ENCODE measurements at regions not wholly inside any gene's neighbourhood (a gene's known extent, or its start where the extent isn't known, plus 50 kb on each side); places are given as distances from the start of the nearest gene placed in this dataset.
"Not testable (repeated sequence)": the region's sequence is repeated elsewhere in the genome, so short reads cannot be mapped to it uniquely, and the experiment has no call there.

- DNase-seq (ENCODE audit: low read depth): no peak
Measured at GRCh38 chr20:7760247-7761031, 179.8 kb downstream of the HAO1 start.

DNA sequence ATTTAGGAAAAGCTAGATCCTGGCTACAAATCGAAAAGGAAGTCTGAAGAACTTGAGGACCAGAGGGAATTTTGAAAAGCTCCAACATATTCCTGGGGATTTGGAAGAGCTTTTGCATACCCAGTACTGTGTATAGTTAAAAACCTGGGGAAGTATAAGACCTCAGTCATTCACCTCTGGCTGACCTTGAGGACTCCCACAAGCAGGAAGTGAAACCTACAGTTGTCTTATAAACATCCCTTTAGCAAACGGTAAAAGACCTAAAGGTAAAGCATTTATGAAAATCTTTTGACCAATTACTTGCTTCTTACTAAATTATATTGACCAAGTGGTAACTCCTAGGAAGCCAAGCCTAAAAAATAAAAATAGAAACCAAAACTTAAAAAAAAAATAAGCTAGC is 175.0 kb downstream of the HAO1 start:
- DNase-seq (ENCODE audit: low read depth): no peak
- no peak overlapping the region for H3K4me3 ChIP-seq (ENCODE audit: low read depth, low read length)

More at GRCh38 chr20:7760247-7761031, 179.8 kb downstream of the HAO1 start:
- no peak overlapping the region for H3K4me3 ChIP-seq (ENCODE audit: low read depth, low read length)

DNA sequence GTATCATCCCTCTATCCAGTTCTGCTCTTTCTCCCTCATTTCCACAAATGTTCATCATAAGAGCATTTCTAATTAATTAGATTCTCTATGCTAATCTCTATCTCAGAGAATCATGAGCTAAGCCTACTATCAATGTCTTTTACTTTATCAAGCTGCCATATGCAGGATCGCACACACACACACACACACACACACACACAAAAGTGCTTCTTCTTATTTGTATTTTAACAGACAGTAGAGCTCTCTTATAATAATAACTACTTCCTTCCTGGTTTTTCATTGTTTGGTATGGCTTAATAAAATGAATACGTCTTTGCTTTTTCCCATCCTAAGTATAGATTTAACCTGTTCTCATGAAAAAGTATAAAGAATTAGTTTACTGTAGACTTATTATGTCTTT is 170.2 kb downstream of the HAO1 start:
- DNase-seq (ENCODE audit: low read depth): no peak
- H3K4me3 ChIP-seq (ENCODE audit: low read depth, low read length): no peak overlapping the region

- peak; percentile 39 for DNase-seq (ENCODE audit: low read depth)
- H3K4me3 ChIP-seq (ENCODE audit: low read depth, low read length): no peak overlapping the region
Measured at GRCh38 chr20:7770578-7770977, 169.7 kb downstream of the HAO1 start.

DNA sequence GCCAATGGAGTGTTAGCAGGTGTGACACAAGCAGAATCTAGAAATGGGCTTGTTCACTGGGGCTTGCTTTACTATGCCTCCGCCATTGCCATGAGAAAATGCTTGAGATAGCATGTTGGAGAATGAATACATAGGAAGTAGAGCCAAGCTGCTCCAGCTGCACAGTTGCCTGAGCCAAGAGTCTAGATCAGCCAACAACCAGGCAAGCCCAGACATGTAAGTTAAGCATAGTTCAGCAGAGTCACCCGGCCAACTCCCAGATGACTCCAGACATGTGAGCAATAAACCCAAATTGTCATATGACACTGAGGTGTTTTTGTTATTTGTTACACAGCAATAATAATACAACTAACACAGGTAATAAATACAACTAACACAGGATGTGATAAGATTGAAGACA is 167.9 kb downstream of the HAO1 start:
- H3K4me3 ChIP-seq (ENCODE audit: low read depth, low read length): no peak overlapping the region
- peak; percentile 65 for DNase-seq (ENCODE audit: low read depth)

DNA sequence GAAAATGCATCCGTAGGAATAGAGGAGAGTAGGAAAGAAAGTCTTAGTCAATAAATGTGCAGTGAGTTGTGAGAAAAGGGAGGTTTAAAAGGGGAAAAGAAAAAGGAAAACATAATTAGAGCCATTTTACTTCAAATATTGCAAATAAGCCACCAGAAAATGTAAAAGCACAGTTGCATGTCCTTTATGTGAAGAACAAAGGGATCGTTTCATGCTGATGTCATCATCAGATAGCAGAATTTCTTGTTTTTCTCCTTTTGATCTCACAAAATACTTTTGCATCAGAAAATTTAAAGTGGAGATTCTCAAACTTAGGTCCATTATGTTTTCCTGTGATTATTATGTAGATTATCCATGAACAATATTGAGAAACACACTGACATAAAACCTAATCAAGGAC is 166.7 kb downstream of the HAO1 start:
- no peak overlapping the region for H3K4me3 ChIP-seq (ENCODE audit: low read depth, low read length)
- DNase-seq (ENCODE audit: low read depth): no peak

DNA sequence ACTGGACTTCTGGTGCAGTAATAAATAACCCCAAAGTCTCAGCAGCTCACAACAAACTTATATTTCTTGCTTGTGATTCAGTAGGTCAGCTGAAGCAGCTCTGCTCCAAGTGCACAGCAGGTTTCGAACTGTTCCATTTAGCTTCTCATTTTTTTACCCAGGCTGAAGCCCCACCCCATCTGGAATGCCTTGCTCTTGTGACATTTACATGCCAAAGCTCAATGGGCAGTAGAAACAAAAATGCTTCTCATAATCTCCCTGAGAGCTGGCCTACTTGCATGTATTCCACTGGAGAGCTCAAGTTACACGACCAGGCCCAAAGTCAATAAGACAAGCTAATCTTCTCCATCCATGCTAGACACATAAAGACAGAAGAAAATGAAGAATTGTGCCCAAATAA is 165.2 kb downstream of the HAO1 start:
- no peak overlapping the region for H3K4me3 ChIP-seq (ENCODE audit: low read depth, low read length)
- DNase-seq (ENCODE audit: low read depth): peak; percentile 63

- no peak for DNase-seq (ENCODE audit: low read depth)
- no peak overlapping the region for H3K4me3 ChIP-seq (ENCODE audit: low read depth, low read length)
Measured at GRCh38 chr20:7776148-7776547, 164.1 kb downstream of the HAO1 start.

DNA sequence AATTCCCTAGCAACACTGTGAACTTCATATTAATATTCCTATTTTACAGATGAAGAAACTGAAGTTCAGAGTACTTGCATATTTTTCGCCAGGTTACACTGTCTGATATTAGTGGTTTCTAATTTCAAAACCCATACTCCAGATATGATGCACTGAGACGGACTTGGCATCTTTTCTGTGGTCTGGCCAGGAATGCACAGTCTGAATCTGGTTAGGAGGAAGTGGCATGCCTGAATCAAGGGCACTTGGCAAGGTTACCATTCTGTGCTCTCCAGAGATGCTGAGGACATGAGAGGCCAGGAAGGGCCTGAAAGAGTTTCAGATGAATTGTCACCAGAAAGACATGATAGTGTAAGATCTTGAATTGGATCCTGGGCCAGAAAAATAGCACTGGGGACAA is 150.1 kb downstream of the HAO1 start:
- peak; percentile 3 for DNase-seq (ENCODE audit: low read depth)
- H3K4me3 ChIP-seq (ENCODE audit: low read depth, low read length): no peak overlapping the region

- DNase-seq (ENCODE audit: low read depth): peak; percentile 6
- H3K4me3 ChIP-seq (ENCODE audit: low read depth, low read length): no peak overlapping the region
Measured at GRCh38 chr20:7792150-7792869, 147.9 kb downstream of the HAO1 start.

- H3K4me3 ChIP-seq (ENCODE audit: low read depth, low read length): no peak overlapping the region
- DNase-seq (ENCODE audit: low read depth): peak; percentile 4
Measured at GRCh38 chr20:7798176-7798575, 142.1 kb downstream of the HAO1 start.

- no peak overlapping the region for H3K4me3 ChIP-seq (ENCODE audit: low read depth, low read length)
- DNase-seq (ENCODE audit: low read depth): no peak
Measured at GRCh38 chr20:7799862-7800261, 140.4 kb downstream of the HAO1 start.

DNA sequence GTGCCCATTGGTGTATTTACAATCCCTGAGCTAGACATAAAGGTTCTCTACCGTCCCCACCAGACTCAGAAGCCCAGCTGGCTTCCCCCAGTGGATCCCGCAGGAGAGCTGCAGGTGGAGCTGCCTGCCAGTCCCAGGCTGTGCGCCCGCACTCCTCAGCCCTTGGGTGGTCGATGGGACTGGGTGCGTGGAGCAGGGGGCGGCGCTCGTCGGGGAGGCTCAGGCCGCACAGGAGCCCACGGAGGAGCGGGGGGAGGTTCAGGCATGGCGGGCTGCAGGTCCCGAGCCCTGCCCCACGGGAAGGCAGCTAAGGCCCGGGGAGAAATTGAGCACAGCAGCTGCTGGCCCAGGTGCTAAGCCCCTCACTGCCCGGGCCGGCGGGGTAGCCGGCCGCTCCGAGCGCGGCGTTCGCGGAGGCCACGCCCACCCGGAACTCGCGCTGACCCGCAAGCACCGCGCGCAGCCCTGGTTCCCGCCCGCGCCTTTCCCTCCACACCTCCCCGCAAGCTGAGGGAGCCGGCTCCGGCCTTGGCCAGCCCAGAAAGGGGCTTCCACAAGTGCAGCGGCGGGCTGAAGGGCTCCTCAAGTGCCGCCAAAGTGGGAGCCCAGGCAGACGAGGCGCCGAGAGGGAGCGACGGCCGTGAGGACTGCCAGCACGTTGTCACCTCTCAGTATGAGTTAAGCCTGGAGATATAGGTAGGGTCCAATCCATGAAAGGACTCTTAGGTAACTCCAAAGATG is 136.7 kb downstream of the HAO1 start:
- DNase-seq (ENCODE audit: low read depth): not testable (repeated sequence)
- peak overlapping the region; percentile 33 for H3K4me3 ChIP-seq (ENCODE audit: low read depth, low read length)

GRCh38 chr20:7806831-7807230 is 133.4 kb downstream of the HAO1 start:
- H3K4me3 ChIP-seq (ENCODE audit: low read depth, low read length): no peak overlapping the region

DNA sequence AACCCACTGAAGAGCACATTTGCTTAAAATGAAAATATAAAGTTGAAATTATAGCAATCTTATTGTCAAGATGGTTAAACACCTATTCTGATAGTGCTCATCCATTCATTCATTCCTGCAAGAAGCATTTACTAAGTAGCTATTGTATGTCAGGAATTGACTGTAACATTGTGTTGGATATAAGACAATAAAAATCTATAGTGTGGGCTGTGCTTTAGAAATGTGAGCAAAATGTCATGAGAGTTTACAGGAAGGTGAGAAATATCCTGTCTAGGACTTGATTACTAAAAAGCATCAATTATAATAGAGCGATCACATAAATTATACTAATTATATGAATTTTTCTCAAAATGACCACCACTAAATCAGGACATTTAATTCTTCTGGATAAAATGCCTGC is 123.0 kb downstream of the HAO1 start:
- no peak overlapping the region for H3K4me3 ChIP-seq (ENCODE audit: low read depth, low read length)
- DNase-seq (ENCODE audit: low read depth): no peak

More at GRCh38 chr20:7806831-7807230, 133.4 kb downstream of the HAO1 start:
- no peak for DNase-seq (ENCODE audit: low read depth)

DNA sequence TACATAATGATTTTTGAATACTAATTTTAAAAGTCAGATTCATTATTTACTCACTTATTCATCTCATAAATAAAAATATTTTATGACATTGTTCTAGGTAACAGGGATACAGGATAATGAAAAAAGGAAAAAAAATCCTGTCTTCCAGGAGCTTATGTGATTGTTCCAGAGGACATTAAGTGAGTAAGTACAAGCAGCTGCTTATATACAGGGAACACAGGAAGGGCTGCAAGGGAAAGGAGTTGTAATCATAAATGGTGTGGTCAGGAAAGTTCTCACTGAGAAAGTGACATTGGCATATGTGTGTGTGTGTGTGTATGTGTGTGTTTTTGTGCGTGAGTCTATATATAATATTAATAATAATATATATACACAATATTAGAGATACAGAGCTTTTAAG is 121.8 kb downstream of the HAO1 start:
- no peak for DNase-seq (ENCODE audit: low read depth)
- no peak overlapping the region for H3K4me3 ChIP-seq (ENCODE audit: low read depth, low read length)

DNA sequence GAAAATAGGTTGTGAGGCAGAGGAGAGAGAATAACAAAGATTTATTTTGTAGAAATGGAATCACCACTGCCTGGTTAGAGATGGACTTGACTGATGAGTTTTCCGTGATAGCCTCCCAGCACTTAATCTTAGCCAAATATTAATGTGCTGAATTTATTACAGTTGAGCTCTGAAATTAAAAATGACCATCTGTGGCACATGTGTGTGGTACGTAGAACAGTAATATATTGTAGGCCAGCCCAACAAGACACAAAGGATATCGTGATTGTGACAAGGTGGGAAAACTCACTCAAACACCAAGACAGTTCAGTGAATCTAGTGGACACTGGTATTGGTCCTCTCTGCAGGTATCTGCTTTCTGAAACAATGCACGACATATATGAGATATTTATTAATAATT is 119.4 kb downstream of the HAO1 start:
- no peak overlapping the region for H3K4me3 ChIP-seq (ENCODE audit: low read depth, low read length)
- no peak for DNase-seq (ENCODE audit: low read depth)

DNA sequence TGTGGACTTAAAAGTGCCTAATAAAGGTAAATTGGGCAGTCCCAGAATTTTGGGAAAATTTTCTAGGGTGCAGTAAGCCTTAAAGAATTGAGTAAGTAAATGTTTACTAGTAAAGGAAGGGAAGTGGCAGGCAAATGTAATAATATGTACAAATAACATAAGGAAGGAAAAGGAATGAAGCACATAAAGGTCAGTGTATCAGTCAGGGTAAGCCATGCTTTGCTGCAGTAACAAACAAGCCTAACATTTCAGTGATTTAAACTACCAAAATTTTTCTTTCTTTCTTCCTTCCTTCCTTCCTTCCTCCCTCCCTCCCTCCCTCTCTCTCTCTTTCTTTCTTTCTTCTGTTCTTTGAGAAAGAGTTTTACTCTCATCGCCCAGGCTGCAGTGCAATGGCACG is 117.5 kb downstream of the HAO1 start:
- no peak for DNase-seq (ENCODE audit: low read depth)
- H3K4me3 ChIP-seq (ENCODE audit: low read depth, low read length): no peak overlapping the region

GRCh38 chr20:7828437-7828836 is 111.8 kb downstream of the HAO1 start:
- no peak for DNase-seq (ENCODE audit: low read depth)
- no peak overlapping the region for H3K4me3 ChIP-seq (ENCODE audit: low read depth, low read length)

GRCh38 chr20:7829031-7829430 is 111.2 kb downstream of the HAO1 start:
- H3K4me3 ChIP-seq (ENCODE audit: low read depth, low read length): no peak overlapping the region
- no peak for DNase-seq (ENCODE audit: low read depth)

Measured in skeletal muscle cell (primary cell).